G401 (cell line): ENCODE measurements at regions not wholly inside any gene's neighbourhood (a gene's known extent, or its start where the extent isn't known, plus 50 kb on each side); places are given as distances from the start of the nearest gene placed in this dataset.
A peak's percentile ranks its signal among the peaks of the same experiment; 100 is the strongest.
"Not testable (repeated sequence)": the region's sequence is repeated elsewhere in the genome, so short reads cannot be mapped to it uniquely, and the experiment has no call there.

Experiments used
- DNase-seq: peaks from one replicate; pipeline ENCODE4 v3.0.0-alpha.2; 2015; ENCODE audit warnings: low spot score
- in situ Hi-C: cut with HindIII; loops from 2 replicates; pipeline ENCODE4 v1.10.0; 2016; ENCODE audit warnings: low sequenced_read_pairs, mixed read lengths

GRCh38 chr17:51472670-51473205, 212.4 kb downstream of the UTP18 start:
- DNase-seq, result no peak
- in situ Hi-C loops, result no loop called here

GRCh38 chr17:51474764-51475163, 214.4 kb downstream of the UTP18 start:
- DNase-seq, result no peak
- in situ Hi-C loops, result no loop called here

GRCh38 chr17:51475730-51476129, 215.4 kb downstream of the UTP18 start:
- no peak for DNase-seq
- in situ Hi-C loops, result no loop called here

GRCh38 chr17:51479303-51479702, 219.0 kb downstream of the UTP18 start:
- DNase-seq, result no peak
- in situ Hi-C loops, result no loop called here

GRCh38 chr17:51481370-51481769, 221.0 kb downstream of the UTP18 start:
- no peak for DNase-seq
- in situ Hi-C loops, result no loop called here

- in situ Hi-C loops, DNase-seq: not testable (repeated sequence)
These were observed 221.9 kb downstream of the UTP18 start for GRCh38 chr17:51482248-51482647.

GRCh38 chr17:51486091-51486490, 225.7 kb downstream of the UTP18 start:
- in situ Hi-C loops, result no loop called here
- peak; percentile 76 for DNase-seq

- in situ Hi-C loops, result no loop called here
- DNase-seq, result no peak
These were observed 226.7 kb downstream of the UTP18 start for GRCh38 chr17:51486885-51487520.

GRCh38 chr17:51487947-51488346, 227.6 kb downstream of the UTP18 start:
- DNase-seq, result no peak
- in situ Hi-C loops, result no loop called here

- DNase-seq, result no peak
- in situ Hi-C loops, result no loop called here
These were observed 231.1 kb downstream of the UTP18 start for GRCh38 chr17:51491416-51491815.

- in situ Hi-C loops, result no loop called here
- peak; percentile 96 for DNase-seq
These were observed 232.9 kb downstream of the UTP18 start for GRCh38 chr17:51493206-51493605.

- DNase-seq, result no peak
- in situ Hi-C loops, result no loop called here
These were observed 236.0 kb downstream of the UTP18 start for GRCh38 chr17:51496378-51496777.

GRCh38 chr17:51499897-51500296, 239.6 kb downstream of the UTP18 start:
- in situ Hi-C loops, result no loop called here
- peak; percentile 98 for DNase-seq

GRCh38 chr17:51500454-51500853, 240.1 kb downstream of the UTP18 start:
- DNase-seq, result peak; percentile 78
- in situ Hi-C loops, result no loop called here

GRCh38 chr17:51505450-51505849, 245.1 kb downstream of the UTP18 start:
- no peak for DNase-seq
- in situ Hi-C loops, result no loop called here

GRCh38 chr17:51507444-51507843, 247.1 kb downstream of the UTP18 start:
- DNase-seq, result peak; percentile 47
- in situ Hi-C loops, result no loop called here

GRCh38 chr17:51508048-51508447, 247.7 kb downstream of the UTP18 start:
- in situ Hi-C loops, result no loop called here
- DNase-seq, result peak; percentile 61

GRCh38 chr17:51510940-51511339, 250.6 kb downstream of the UTP18 start:
- peak; percentile 84 for DNase-seq
- in situ Hi-C loops, result no loop called here

- in situ Hi-C loops, result no loop called here
- DNase-seq, result no peak
These were observed 252.0 kb downstream of the UTP18 start for GRCh38 chr17:51512220-51512907.

- DNase-seq, result no peak
- in situ Hi-C loops, result no loop called here
These were observed 256.6 kb downstream of the UTP18 start for GRCh38 chr17:51516924-51517323.

- no peak for DNase-seq
- in situ Hi-C loops, result no loop called here
These were observed 264.2 kb downstream of the UTP18 start for GRCh38 chr17:51524524-51524923.
